ENCODE measurements at regions not wholly inside any gene's neighbourhood (a gene's known extent, or its start where the extent isn't known, plus 50 kb on each side); places are given as distances from the start of the nearest gene placed in this dataset.
"Not testable (repeated sequence)": the region's sequence is repeated elsewhere in the genome, so short reads cannot be mapped to it uniquely, and the experiment has no call there.

DNA sequence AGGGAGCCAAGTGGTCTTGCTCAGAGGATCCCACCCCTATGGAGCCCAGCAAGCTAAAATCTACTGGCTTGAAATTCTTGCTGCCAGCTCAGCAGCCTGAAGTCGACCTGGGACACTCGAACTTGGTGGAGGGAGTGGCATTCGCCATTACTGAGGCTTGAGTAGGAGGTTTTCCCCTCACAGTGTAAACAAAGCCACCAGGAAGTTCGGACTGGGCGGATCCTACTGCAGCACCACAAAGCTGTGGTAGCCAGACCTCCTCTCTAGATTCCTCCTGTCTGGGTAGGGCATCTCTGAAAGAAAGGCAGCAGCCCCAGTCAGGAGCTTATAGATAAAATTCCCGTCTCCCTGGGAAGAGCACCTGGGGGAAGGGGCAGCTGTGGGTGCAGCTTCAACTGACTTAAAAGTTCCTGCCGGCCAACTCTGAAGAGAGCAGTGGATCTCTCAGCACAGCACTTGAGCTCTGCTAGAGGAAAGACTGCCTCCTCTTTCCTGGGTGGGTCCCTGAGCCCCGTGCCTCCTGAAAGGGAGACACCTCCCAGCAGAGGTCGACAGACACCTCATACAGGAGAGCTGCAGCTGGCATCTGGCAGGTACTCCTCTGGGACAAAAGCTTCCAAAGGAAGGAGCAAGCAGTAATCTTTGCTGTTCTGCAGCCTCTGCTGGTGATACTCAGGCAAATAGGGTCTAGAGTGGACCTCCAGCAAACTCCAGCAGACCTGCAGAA, 576.3 kb upstream of the NECTIN3 start:
- Mint-ChIP-seq H3K4me3 (no peak overlapping the region), H3K27me3 (ENCODE audit: low read depth in 2 of 2) (no peaks in the 10 kb centered on the region), H3K27ac (no peak overlapping the region), H3K36me3 (no peaks in the 10 kb centered on the region), H3K4me1 (no peaks in the 10 kb centered on the region), H3K9me3 (peaks cover 15 to 16% of the 10 kb centered on the region in 2 donors)
- H3K9me3 ChIP-seq (ENCODE audit: control insufficient read depth, insufficient read depth, low read length): no peaks in the 10 kb centered on the region
- WGBS (ENCODE audit: insufficient coverage): 82% methylated on average over 9 of the region's 9 CpGs
- H3K36me3 ChIP-seq (ENCODE audit: control insufficient read depth, insufficient read depth, low read length): no peaks in the 10 kb centered on the region
- H3K27me3 ChIP-seq (ENCODE audit: control insufficient read depth, insufficient read depth, low read length): no peaks in the 10 kb centered on the region
- no peak for ATAC-seq
- no peaks in the 10 kb centered on the region for H3K4me1 ChIP-seq (ENCODE audit: control insufficient read depth, insufficient read depth, low read length)
- DNase-seq: no peak
- no peak overlapping the region for H3K4me3 ChIP-seq (ENCODE audit: low read length)
- H3K27ac ChIP-seq (ENCODE audit: low read length): no peak overlapping the region
- TF ChIP-seq, protein P1, sequence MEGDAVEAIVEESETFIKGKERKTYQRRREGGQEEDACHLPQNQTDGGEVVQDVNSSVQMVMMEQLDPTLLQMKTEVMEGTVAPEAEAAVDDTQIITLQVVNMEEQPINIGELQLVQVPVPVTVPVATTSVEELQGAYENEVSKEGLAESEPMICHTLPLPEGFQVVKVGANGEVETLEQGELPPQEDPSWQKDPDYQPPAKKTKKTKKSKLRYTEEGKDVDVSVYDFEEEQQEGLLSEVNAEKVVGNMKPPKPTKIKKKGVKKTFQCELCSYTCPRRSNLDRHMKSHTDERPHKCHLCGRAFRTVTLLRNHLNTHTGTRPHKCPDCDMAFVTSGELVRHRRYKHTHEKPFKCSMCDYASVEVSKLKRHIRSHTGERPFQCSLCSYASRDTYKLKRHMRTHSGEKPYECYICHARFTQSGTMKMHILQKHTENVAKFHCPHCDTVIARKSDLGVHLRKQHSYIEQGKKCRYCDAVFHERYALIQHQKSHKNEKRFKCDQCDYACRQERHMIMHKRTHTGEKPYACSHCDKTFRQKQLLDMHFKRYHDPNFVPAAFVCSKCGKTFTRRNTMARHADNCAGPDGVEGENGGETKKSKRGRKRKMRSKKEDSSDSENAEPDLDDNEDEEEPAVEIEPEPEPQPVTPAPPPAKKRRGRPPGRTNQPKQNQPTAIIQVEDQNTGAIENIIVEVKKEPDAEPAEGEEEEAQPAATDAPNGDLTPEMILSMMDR (IDR thresholded peaks at IDR 0.05): no peak
- intact Hi-C loops (cut with micrococcal nuclease): no loop called here

DNA sequence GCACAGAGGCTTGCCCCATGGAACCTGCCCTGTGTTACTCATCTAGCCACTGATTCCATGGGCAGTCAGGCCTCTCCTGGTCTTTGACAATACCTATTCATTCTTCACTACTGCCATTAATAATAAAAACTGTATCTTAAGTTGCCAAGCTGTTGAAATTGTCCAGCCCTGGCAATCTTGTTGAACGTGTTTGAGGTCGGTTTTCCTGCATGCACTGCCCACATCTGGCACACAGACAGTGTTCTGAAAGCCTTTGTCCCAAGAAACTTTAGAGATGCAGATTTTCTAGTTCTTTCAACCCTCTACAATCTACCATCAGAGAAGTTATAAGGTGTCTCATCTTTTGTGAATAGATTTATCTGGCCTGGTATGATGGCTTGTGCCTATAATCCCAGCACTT, 567.2 kb upstream of the NECTIN3 start:
- H3K9me3 Mint-ChIP-seq: peaks cover 5 to 10% of the 10 kb centered on the region in 2 donors
- H3K36me3 Mint-ChIP-seq: no peaks in the 10 kb centered on the region
- TF ChIP-seq, protein P1 (IDR thresholded peaks at IDR 0.05): no peak
- H3K27me3 Mint-ChIP-seq (ENCODE audit: low read depth in 2 of 2): no peaks in the 10 kb centered on the region
- no peak overlapping the region for H3K27ac Mint-ChIP-seq
- no peaks in the 10 kb centered on the region for H3K9me3 ChIP-seq (ENCODE audit: control insufficient read depth, insufficient read depth, low read length)
- ATAC-seq (no peak), DNase-seq (no peak)
- no peak overlapping the region for H3K4me3 ChIP-seq (ENCODE audit: low read length)
- H3K4me1 Mint-ChIP-seq: no peaks in the 10 kb centered on the region
- intact Hi-C loops (cut with micrococcal nuclease): no loop called here
- no peak overlapping the region for H3K27ac ChIP-seq (ENCODE audit: low read length)
- H3K27me3 ChIP-seq (ENCODE audit: control insufficient read depth, insufficient read depth, low read length): no peaks in the 10 kb centered on the region
- WGBS (ENCODE audit: insufficient coverage): 79% methylated on average over 2 of the region's 2 CpGs
- no peaks in the 10 kb centered on the region for H3K36me3 ChIP-seq (ENCODE audit: control insufficient read depth, insufficient read depth, low read length)
- no peaks in the 10 kb centered on the region for H3K4me1 ChIP-seq (ENCODE audit: control insufficient read depth, insufficient read depth, low read length)
- no peak overlapping the region for H3K4me3 Mint-ChIP-seq

DNA sequence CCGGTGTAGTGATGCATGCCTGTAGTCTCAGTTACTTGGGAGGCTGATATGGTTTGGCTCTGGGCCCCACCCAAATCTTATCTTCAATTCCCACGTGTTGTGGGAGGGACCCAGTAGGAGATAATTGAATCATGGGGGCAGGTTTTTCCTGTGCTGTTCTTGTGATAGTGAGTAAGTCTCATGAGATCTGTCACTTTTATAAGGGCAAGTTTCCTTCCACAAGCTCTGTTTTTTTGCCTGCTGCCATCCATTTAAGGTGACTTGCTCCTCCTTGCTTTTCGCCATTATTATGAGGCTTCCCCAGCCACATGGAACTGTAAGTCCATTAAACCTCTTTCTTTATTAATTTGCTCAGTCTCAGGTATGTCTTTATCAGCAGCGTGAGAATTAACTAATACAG, 566.7 kb upstream of the NECTIN3 start:
- WGBS (ENCODE audit: insufficient coverage): 88% methylated on average over 2 of the region's 4 CpGs
- Mint-ChIP-seq H3K27me3 (ENCODE audit: low read depth in 2 of 2) (no peaks in the 10 kb centered on the region), H3K4me3 (no peak overlapping the region), H3K9me3 (peaks cover 9 to 13% of the 10 kb centered on the region in 2 donors), H3K4me1 (no peaks in the 10 kb centered on the region), H3K36me3 (no peaks in the 10 kb centered on the region), H3K27ac (no peak overlapping the region)
- Histone ChIP-seq H3K4me1 (ENCODE audit: control insufficient read depth, insufficient read depth, low read length) (no peaks in the 10 kb centered on the region), H3K27ac (ENCODE audit: low read length) (no peak overlapping the region), H3K36me3 (ENCODE audit: control insufficient read depth, insufficient read depth, low read length) (no peaks in the 10 kb centered on the region), H3K9me3 (ENCODE audit: control insufficient read depth, insufficient read depth, low read length) (no peaks in the 10 kb centered on the region), H3K4me3 (ENCODE audit: low read length) (no peak overlapping the region), H3K27me3 (ENCODE audit: control insufficient read depth, insufficient read depth, low read length) (no peaks in the 10 kb centered on the region)
- intact Hi-C loops (cut with micrococcal nuclease): no loop called here
- DNase-seq (no peak), ATAC-seq (no peak)
- TF ChIP-seq, protein P1 (IDR thresholded peaks at IDR 0.05): no peak

DNA sequence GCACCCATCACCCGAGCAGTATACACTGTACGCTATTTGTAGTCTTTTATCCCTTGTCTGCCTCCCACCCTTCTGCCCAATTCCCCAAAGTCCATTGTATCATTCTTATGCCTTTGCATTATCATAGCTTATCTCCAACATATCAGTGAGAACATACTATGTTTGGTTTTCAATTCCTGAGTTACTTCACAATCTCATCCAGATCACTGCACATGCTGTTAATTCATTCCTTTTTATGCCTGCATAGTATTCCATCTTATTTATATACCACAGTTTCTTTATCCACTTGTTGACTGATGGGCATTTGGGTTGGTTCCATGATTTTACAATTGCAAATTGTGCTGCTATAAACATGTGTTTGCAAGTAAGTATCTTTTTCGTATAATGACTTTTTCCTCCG, 564.7 kb upstream of the NECTIN3 start:
- Mint-ChIP-seq H3K9me3 (peaks cover 9 to 17% of the 10 kb centered on the region in 2 donors), H3K27me3 (ENCODE audit: low read depth in 2 of 2) (no peaks in the 10 kb centered on the region), H3K4me1 (no peaks in the 10 kb centered on the region), H3K36me3 (peaks cover 8% of the 10 kb centered on the region), H3K27ac (no peak overlapping the region), H3K4me3 (no peak overlapping the region)
- 92% methylated on average over 4 of the region's 4 CpGs for WGBS (ENCODE audit: insufficient coverage)
- no peak overlapping the region for H3K27ac ChIP-seq (ENCODE audit: low read length)
- no peaks in the 10 kb centered on the region for H3K4me1 ChIP-seq (ENCODE audit: control insufficient read depth, insufficient read depth, low read length)
- TF ChIP-seq, protein P1 (IDR thresholded peaks at IDR 0.05): no peak
- H3K4me3 ChIP-seq (ENCODE audit: low read length): no peak overlapping the region
- no peaks in the 10 kb centered on the region for H3K36me3 ChIP-seq (ENCODE audit: control insufficient read depth, insufficient read depth, low read length)
- no peaks in the 10 kb centered on the region for H3K27me3 ChIP-seq (ENCODE audit: control insufficient read depth, insufficient read depth, low read length)
- no peak for DNase-seq
- intact Hi-C loops (cut with micrococcal nuclease): no loop called here
- no peak for ATAC-seq
- no peaks in the 10 kb centered on the region for H3K9me3 ChIP-seq (ENCODE audit: control insufficient read depth, insufficient read depth, low read length)

DNA sequence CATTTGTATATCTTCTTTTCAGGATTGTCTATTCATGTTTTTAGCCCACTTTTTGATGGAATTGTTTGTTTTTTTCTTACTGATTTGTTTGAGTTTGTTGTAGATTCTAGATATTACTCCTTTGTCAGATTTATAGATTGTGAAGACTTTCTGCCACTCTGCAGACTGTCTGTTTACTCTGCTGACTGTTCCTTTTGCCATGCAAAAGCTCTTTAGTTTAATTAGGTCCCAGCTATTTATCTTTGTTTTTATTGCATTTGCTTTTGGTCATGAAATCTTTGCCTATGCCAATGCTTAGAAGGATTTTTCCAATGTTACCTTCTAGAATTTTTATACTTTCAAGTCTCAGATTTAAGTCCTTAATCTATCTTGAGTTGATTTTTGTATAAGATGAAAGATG, 564.0 kb upstream of the NECTIN3 start:
- H3K4me3 Mint-ChIP-seq; H3K4me3 ChIP-seq (ENCODE audit: low read length); H3K27ac Mint-ChIP-seq; H3K36me3 Mint-ChIP-seq; H3K27me3 Mint-ChIP-seq (ENCODE audit: low read depth in 2 of 2); H3K27me3 ChIP-seq (ENCODE audit: control insufficient read depth, insufficient read depth, low read length); H3K36me3 ChIP-seq (ENCODE audit: control insufficient read depth, insufficient read depth, low read length); ATAC-seq; intact Hi-C loops (cut with micrococcal nuclease); H3K4me1 ChIP-seq (ENCODE audit: control insufficient read depth, insufficient read depth, low read length); H3K9me3 ChIP-seq (ENCODE audit: control insufficient read depth, insufficient read depth, low read length); DNase-seq; H3K27ac ChIP-seq (ENCODE audit: low read length); H3K4me1 Mint-ChIP-seq: not testable (repeated sequence)
- H3K9me3 Mint-ChIP-seq: peaks cover 9 to 17% of the 10 kb centered on the region in 2 donors
